Medulla oblongata (tissue), 1 donor: ENCODE measurements at regions not wholly inside any gene's neighbourhood (a gene's known extent, or its start where the extent isn't known, plus 50 kb on each side); places are given as distances from the start of the nearest gene placed in this dataset.
"Not testable (repeated sequence)": the region's sequence is repeated elsewhere in the genome, so short reads cannot be mapped to it uniquely, and the experiment has no call there.

Experiments used
- DNase-seq: peaks from one replicate; pipeline ENCODE4 v3.0.0-alpha.2; 2015; ENCODE audit errors: extremely low spot score

- no peak for DNase-seq
These were observed 281.0 kb upstream of the FOXF1 start for GRCh38 chr16:86229283-86229682.

DNA sequence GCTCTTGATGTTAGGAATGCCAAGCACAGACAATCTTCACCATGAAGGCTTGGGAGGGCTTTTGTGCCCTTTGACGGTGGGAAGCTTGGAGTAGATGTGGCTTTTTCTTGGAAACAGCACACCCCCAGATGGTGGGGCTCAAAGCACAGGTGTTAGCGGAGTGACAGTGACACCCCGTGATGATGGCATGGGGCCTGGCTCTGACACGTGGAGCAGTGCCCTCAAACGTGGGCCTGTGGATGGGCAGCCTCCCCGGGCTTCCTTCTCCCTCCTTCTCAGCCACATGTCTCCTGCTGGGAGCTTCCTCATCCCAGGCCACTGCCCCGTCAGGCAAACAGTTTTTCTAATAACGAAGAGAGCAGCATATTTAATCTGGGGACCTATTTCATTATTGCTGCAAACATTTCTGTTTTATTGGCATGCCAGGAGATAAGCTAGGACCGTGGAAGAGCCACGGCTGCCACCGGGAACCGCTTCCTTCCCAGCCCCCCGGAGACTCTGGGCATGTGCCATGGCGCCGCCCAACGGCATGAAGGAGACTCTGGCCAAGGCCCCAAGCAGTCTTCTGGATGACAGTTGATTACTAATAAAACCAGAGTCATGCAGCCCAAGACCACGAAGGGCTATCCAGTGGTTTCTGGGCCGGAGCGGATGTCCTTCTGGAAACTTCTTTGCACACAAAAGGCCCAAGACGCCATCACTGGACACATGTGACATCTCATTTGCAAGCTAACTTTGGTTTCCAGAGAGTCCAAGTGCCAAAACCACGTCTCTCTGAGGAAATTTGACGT is 280.3 kb upstream of the FOXF1 start:
- DNase-seq: no peak

- no peak for DNase-seq
These were observed 278.9 kb upstream of the FOXF1 start for GRCh38 chr16:86231321-86231995.

GRCh38 chr16:86231996-86232350 is 278.4 kb upstream of the FOXF1 start:
- DNase-seq: no peak

- DNase-seq: no peak
These were observed 277.8 kb upstream of the FOXF1 start for GRCh38 chr16:86232496-86232895.

GRCh38 chr16:86233506-86233905 is 276.8 kb upstream of the FOXF1 start:
- not testable (repeated sequence) for DNase-seq

GRCh38 chr16:86239381-86239780 is 270.9 kb upstream of the FOXF1 start:
- DNase-seq: no peak

DNA sequence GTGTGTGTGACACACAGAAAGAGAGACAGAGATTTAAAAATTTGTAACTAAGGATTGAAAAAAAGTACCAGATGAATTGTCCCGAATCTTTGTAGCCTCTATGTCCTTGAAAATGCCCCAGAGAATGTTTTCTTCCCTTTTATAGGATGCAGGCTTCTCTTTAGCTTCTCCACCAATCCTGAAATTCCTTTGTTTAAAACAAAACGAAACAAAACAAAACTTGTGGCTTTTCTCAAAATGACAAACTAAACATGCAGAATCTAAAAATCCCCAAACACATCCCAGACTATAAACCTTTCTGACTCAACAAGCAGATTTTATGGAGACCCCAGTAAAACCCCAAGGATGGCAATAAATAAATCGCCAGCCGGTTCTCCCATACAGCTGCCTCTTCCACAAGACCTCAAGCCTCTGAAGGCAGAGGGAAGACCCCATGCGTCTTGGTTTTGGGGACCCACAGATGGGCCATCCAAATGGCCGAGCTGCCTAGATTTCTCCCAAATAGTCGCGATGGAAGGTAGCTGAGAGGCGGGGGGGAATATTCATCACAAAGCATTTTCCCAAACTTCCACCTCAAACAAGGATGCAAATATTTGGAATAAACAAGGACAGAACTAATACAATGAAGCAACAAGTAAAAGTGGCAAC is 269.5 kb upstream of the FOXF1 start:
- no peak for DNase-seq

DNA sequence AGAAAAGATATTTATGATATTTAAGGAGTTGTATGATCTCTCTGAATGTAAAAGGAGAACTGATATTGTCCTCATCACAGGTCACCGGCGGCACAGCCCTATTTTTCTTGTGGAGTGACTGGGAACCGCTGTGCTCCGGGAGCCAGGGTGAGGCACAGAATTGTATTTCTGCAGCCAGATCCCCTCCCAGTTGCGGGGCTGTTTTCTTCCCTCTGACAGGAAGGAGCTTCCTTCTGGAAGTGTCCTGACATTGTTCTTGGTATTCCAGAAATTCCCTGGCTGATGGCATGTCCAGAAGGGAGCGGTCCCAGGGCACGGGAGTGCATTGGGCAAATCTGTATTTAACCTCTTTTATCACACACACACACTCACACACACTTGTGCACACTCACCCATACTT is 268.6 kb upstream of the FOXF1 start:
- DNase-seq: no peak

DNA sequence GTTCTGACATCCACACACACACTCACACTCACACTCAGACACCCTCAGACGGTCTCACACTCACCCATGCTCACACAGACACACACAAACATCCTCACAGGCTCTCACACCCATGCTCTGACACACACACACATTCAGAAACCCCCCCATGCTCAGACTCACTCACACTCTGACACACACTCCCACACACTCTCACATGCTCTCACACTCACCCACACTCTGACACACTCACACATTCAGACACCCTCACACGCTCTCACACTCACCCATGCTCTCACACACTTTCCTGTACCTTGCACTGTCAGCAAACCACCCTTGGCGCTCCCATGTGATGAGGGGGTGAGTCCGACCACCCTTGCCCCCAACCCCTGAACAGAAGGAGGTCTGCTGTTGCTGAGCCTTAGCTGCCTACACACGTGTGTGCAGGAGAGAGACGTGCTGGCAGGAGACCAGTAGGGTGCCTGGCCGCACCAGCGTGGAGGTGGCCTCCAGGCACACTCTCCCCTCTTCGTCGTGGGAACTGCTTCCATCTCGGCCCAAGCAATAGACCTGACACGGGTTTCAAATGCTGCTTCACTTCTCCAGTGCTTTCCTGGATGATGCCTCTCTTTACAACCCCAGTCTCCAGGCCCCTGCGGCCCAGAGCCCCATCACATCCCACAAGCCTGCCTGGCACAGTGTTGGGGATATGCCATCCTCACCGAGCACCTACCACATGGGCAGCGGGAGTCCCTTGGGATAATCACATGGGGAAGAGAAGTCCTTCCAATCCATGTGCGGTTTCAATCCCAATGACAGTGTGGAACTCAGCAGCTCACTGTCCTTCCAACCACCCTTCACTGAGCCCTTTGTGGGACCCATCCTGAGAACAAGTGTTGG is 267.8 kb upstream of the FOXF1 start:
- no peak for DNase-seq

- DNase-seq: no peak
These were observed 267.2 kb upstream of the FOXF1 start for GRCh38 chr16:86243123-86243473.

GRCh38 chr16:86243571-86244154 is 266.7 kb upstream of the FOXF1 start:
- DNase-seq: no peak

DNA sequence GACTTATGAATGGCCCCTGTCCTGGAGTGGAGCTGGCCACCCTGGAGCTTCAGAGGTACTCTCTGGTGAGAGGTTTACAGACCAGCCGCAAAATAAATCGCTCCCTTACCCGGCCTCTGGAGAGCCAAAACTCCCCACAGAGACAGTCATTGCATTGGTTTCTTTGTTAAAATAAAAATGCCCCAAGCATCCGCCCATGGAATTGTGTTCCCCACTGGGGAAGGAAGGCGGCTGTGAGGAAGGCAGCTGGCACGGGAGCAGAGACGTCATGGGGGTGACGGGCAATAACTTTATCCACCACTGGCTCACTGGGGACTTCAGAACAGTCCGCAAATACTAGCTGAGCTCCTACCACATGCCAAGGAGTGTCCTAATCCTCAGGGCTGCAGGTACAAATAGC is 266.2 kb upstream of the FOXF1 start:
- DNase-seq: no peak

DNA sequence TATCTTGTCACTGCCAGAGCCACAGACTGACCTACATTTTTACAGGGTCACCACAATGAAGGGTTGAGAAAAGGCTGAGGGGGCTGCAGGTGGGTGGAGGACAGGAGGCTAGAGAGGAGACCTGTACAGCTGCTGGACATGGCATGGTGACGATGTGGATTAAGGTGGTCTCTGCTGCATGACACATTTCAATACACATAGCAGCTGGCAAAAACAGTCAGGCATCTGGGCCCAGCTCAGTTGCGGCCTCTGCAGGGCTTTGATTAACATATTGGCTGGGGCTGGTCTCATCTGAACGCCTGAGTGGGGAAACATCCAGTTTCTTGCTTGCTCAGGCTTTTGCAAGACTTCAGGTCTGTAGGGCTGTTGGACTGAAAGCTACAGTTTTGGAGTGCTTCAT is 265.4 kb upstream of the FOXF1 start:
- DNase-seq: no peak

GRCh38 chr16:86245351-86245750 is 265.0 kb upstream of the FOXF1 start:
- no peak for DNase-seq

DNA sequence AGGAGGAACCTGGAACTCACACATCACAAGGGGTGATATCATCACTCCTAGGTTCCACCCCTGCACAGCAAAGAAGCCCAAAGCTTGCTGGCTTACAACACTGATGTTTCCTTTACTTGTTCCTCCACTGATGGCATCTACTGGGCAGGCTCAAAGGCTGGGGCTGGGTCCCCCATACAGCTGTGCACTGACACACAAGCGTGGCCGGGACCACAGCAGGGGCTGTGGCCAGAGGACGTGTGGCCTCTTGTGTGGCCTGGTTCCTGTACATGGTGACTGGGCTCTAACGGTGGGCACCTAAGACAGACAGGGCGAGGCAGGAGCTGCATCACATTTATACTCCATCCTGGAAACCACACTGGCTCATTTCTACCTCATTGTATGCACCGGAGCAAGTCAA is 264.4 kb upstream of the FOXF1 start:
- DNase-seq: no peak

- peak; percentile 13 for DNase-seq
These were observed 261.9 kb upstream of the FOXF1 start for GRCh38 chr16:86248310-86248905.

- no peak for DNase-seq
These were observed 260.7 kb upstream of the FOXF1 start for GRCh38 chr16:86249631-86250030.

- DNase-seq: no peak
These were observed 258.6 kb upstream of the FOXF1 start for GRCh38 chr16:86251682-86252081.

GRCh38 chr16:86252596-86252995 is 257.7 kb upstream of the FOXF1 start:
- peak; percentile 8 for DNase-seq

- DNase-seq: no peak
These were observed 254.4 kb upstream of the FOXF1 start for GRCh38 chr16:86255966-86256365.
